Stimulated activated CD4-positive, alpha-beta T cell treated with anti-CD3 and anti-CD28 coated beads, Interleukin-1b, Interleukin-23, amount 100 ng/mL, for 1 hour (primary cell): ENCODE measurements at regions not wholly inside any gene's neighbourhood (a gene's known extent, or its start where the extent isn't known, plus 50 kb on each side); places are given as distances from the start of the nearest gene placed in this dataset.

Experiments used
- DNase-seq, 2 donors: peaks; one replicate each; pipeline ENCODE4 v3.0.0-alpha.2; 2020; ENCODE audit warnings: low read depth in 2 of 2

- no peak for DNase-seq
Observed at GRCh38 chr2:195410074-195410671, 246.9 kb upstream of the SLC39A10 start.

- DNase-seq = no peak
Observed at GRCh38 chr2:195408811-195409210, 248.2 kb upstream of the SLC39A10 start.

GRCh38 chr2:195408196-195408595, 248.8 kb upstream of the SLC39A10 start:
- DNase-seq = no peak

- no peak for DNase-seq
Observed at GRCh38 chr2:195407783-195408182, 249.2 kb upstream of the SLC39A10 start.

- no peak for DNase-seq
Observed at GRCh38 chr2:195406886-195407603, 250.0 kb upstream of the SLC39A10 start.

GRCh38 chr2:195404651-195405050, 252.4 kb upstream of the SLC39A10 start:
- DNase-seq = no peak

GRCh38 chr2:195396479-195396878, 260.5 kb upstream of the SLC39A10 start:
- no peak for DNase-seq

GRCh38 chr2:195395362-195395761, 261.7 kb upstream of the SLC39A10 start:
- DNase-seq = no peak

- no peak for DNase-seq
Observed at GRCh38 chr2:195392446-195393336, 264.3 kb upstream of the SLC39A10 start.

- no peak for DNase-seq
Observed at GRCh38 chr2:195390686-195391321, 266.2 kb upstream of the SLC39A10 start.

GRCh38 chr2:195388028-195388427, 269.0 kb upstream of the SLC39A10 start:
- DNase-seq = no peak

GRCh38 chr2:195382186-195382585, 274.8 kb upstream of the SLC39A10 start:
- no peak for DNase-seq

GRCh38 chr2:195370167-195370943, 286.7 kb upstream of the SLC39A10 start:
- DNase-seq = no peak

- no peak for DNase-seq
Observed at GRCh38 chr2:195369218-195369587, 287.8 kb upstream of the SLC39A10 start.

- DNase-seq = no peak
Observed at GRCh38 chr2:195368249-195369217, 288.5 kb upstream of the SLC39A10 start.

GRCh38 chr2:195367809-195368208, 289.2 kb upstream of the SLC39A10 start:
- no peak for DNase-seq

- no peak for DNase-seq
Observed at GRCh38 chr2:195364015-195364965, 292.7 kb upstream of the SLC39A10 start.

GRCh38 chr2:195363496-195363895, 293.5 kb upstream of the SLC39A10 start:
- no peak for DNase-seq

GRCh38 chr2:195360242-195360641, 296.8 kb upstream of the SLC39A10 start:
- DNase-seq = no peak
